ENCODE measurements at regions not wholly inside any gene's neighbourhood (a gene's known extent, or its start where the extent isn't known, plus 50 kb on each side); places are given as distances from the start of the nearest gene placed in this dataset.

GRCh38 chr9:90444609-90445204 is 197.9 kb downstream of the DIRAS2 start:
- DNase-seq (no peak), ATAC-seq (ENCODE audit: insufficient read depth, low FRiP score) (no peak)
- H3K36me3 ChIP-seq (ENCODE audit: control insufficient read depth in 4 of 4, insufficient read depth in 4 of 4, low read length in 4 of 4), result no peaks in the 10 kb centered on the region
- WGBS, 2 donors, result 81 to 87% methylated on average over 6 of the region's 6 CpGs
- no peak overlapping the region for H3K27ac ChIP-seq (ENCODE audit: low read depth in 1 of 2, low read length in 1 of 2)
- no peak for TF ChIP-seq CTCF (IDR thresholded peaks at IDR 0.05; ENCODE audit: control extremely low read depth, extremely low read depth)
- H3K4me3 ChIP-seq, result no peak overlapping the region
- H3K9ac ChIP-seq (ENCODE audit: insufficient read depth in 1 of 2, low read length in 2 of 2), result no peak overlapping the region
- H3K9me3 ChIP-seq (ENCODE audit: control insufficient read depth in 4 of 4, insufficient read depth in 3 of 4, low read length in 3 of 4), result peaks cover 0 to 2% (median under 1%) of the 10 kb centered on the region in 4 donors
- H3K27me3 ChIP-seq (ENCODE audit: control insufficient read depth in 3 of 3, insufficient read depth in 3 of 3, low read length in 2 of 3), result no peaks in the 10 kb centered on the region
- peaks cover 0 to 1% (median 0%) of the 10 kb centered on the region in 5 donors for H3K4me1 ChIP-seq (ENCODE audit: control insufficient read depth in 5 of 5, insufficient read depth in 5 of 5, low read length in 5 of 5)

GRCh38 chr9:90445391-90445790 is 197.2 kb downstream of the DIRAS2 start:
- Histone ChIP-seq H3K27me3 (ENCODE audit: control insufficient read depth in 3 of 3, insufficient read depth in 3 of 3, low read length in 2 of 3) (no peaks in the 10 kb centered on the region), H3K9ac (ENCODE audit: insufficient read depth in 1 of 2, low read length in 2 of 2) (no peak overlapping the region), H3K4me1 (ENCODE audit: control insufficient read depth in 5 of 5, insufficient read depth in 5 of 5, low read length in 5 of 5) (peaks cover 0 to 1% (median 0%) of the 10 kb centered on the region in 5 donors), H3K36me3 (ENCODE audit: control insufficient read depth in 4 of 4, insufficient read depth in 4 of 4, low read length in 4 of 4) (no peaks in the 10 kb centered on the region), H3K27ac (ENCODE audit: low read depth in 1 of 2, low read length in 1 of 2) (no peak overlapping the region), H3K9me3 (ENCODE audit: control insufficient read depth in 4 of 4, insufficient read depth in 3 of 4, low read length in 3 of 4) (peaks cover 0 to 2% (median 0%) of the 10 kb centered on the region in 4 donors), H3K4me3 (no peak overlapping the region)
- ATAC-seq (ENCODE audit: insufficient read depth, low FRiP score) (no peak), DNase-seq (no peak)
- TF ChIP-seq CTCF (IDR thresholded peaks at IDR 0.05; ENCODE audit: control extremely low read depth, extremely low read depth), result no peak
- 77 to 86% methylated on average over 3 of the region's 3 CpGs for WGBS, 2 donors

- no peak for TF ChIP-seq CTCF (IDR thresholded peaks at IDR 0.05; ENCODE audit: control extremely low read depth, extremely low read depth)
- ATAC-seq (ENCODE audit: insufficient read depth, low FRiP score) (no peak), DNase-seq (no peak)
- H3K9me3 ChIP-seq (ENCODE audit: control insufficient read depth in 4 of 4, insufficient read depth in 3 of 4, low read length in 3 of 4), result peaks cover 0 to 2% (median 0%) of the 10 kb centered on the region in 4 donors
- H3K4me3 ChIP-seq, result no peak overlapping the region
- H3K27me3 ChIP-seq (ENCODE audit: control insufficient read depth in 3 of 3, insufficient read depth in 3 of 3, low read length in 2 of 3), result no peaks in the 10 kb centered on the region
- H3K27ac ChIP-seq (ENCODE audit: low read depth in 1 of 2, low read length in 1 of 2), result no peak overlapping the region
- peaks cover 0 to 1% (median 0%) of the 10 kb centered on the region in 5 donors for H3K4me1 ChIP-seq (ENCODE audit: control insufficient read depth in 5 of 5, insufficient read depth in 5 of 5, low read length in 5 of 5)
- no peak overlapping the region for H3K9ac ChIP-seq (ENCODE audit: insufficient read depth in 1 of 2, low read length in 2 of 2)
- no peaks in the 10 kb centered on the region for H3K36me3 ChIP-seq (ENCODE audit: control insufficient read depth in 4 of 4, insufficient read depth in 4 of 4, low read length in 4 of 4)
- 74 to 88% methylated on average over 7 of the region's 7 CpGs for WGBS, 2 donors
Observed at GRCh38 chr9:90446200-90446948, 196.2 kb downstream of the DIRAS2 start.
